T-helper 17 cell (primary cell): ENCODE measurements at regions not wholly inside any gene's neighbourhood (a gene's known extent, or its start where the extent isn't known, plus 50 kb on each side); places are given as distances from the start of the nearest gene placed in this dataset.
A peak's percentile ranks its signal among the peaks of the same experiment; 100 is the strongest.
"Not testable (repeated sequence)": the region's sequence is repeated elsewhere in the genome, so short reads cannot be mapped to it uniquely, and the experiment has no call there.

ENCODE experiments used
- ATAC-seq: fragments of 150-1000 bp; cut with Tn5 transposase; 2 replicates; pipeline ENCODE4 v1.10.0; 2021; ENCODE audit warnings: mild to moderate bottlenecking, moderate library complexity
- DNase-seq, 3 donors: peaks; one replicate each; pipeline versions ENCODE4 v3.0.0 to v3.0.0-alpha.2; 2020 to 2021
- H3K9me3 ChIP-seq: one replicate; pipeline ENCODE4 v1.7.0; 2013; ENCODE audit warnings: low read length, mild to moderate bottlenecking; ENCODE audit not compliant: control insufficient read depth, poor library complexity, severe bottlenecking
- H3K27ac Mint-ChIP-seq: one replicate; pipeline ENCODE4 v1.8.0; 2022; ENCODE audit warnings: mild to moderate bottlenecking, moderate library complexity, mixed read lengths
- H3K27me3 Mint-ChIP-seq: one replicate; pipeline ENCODE4 v1.8.0; 2022; ENCODE audit warnings: mixed read lengths
- H3K36me3 Mint-ChIP-seq: one replicate; pipeline ENCODE4 v1.8.0; 2022; ENCODE audit warnings: low read depth, mixed read lengths
- H3K4me1 Mint-ChIP-seq: one replicate; pipeline ENCODE4 v1.8.0; 2022; ENCODE audit warnings: mild to moderate bottlenecking, mixed read lengths
- H3K4me3 Mint-ChIP-seq: one replicate; pipeline ENCODE4 v1.8.0; 2022; ENCODE audit warnings: mild to moderate bottlenecking, moderate library complexity, mixed read lengths

GRCh38 chr6:28657381-28657768 is 131.7 kb downstream of the GPX5 start:
- Mint-ChIP-seq H3K4me1 (peaks cover 9% of the 10 kb centered on the region), H3K27me3 (peaks cover 63% of the 10 kb centered on the region), H3K27ac (peak overlapping the region; percentile 81), H3K4me3 (no peak overlapping the region), H3K36me3 (no peaks in the 10 kb centered on the region)
- H3K9me3 ChIP-seq: no peaks in the 10 kb centered on the region
- ATAC-seq (no peak), DNase-seq (no peak)

GRCh38 chr6:28657769-28658465 is 132.2 kb downstream of the GPX5 start:
- H3K27me3 Mint-ChIP-seq: peaks cover 63% of the 10 kb centered on the region
- no peak for DNase-seq
- no peaks in the 10 kb centered on the region for H3K36me3 Mint-ChIP-seq
- peak overlapping the region; percentile 43 for H3K4me3 Mint-ChIP-seq
- H3K27ac Mint-ChIP-seq: peak overlapping the region; percentile 81
- peaks cover 9% of the 10 kb centered on the region for H3K4me1 Mint-ChIP-seq
- peak; percentile 28 for ATAC-seq
- no peaks in the 10 kb centered on the region for H3K9me3 ChIP-seq

GRCh38 chr6:28658475-28659249 is 133.0 kb downstream of the GPX5 start:
- no peaks in the 10 kb centered on the region for H3K36me3 Mint-ChIP-seq
- peaks cover 9% of the 10 kb centered on the region for H3K4me1 Mint-ChIP-seq
- H3K27ac Mint-ChIP-seq: peak overlapping the region; percentile 81
- DNase-seq (no peak), ATAC-seq (no peak)
- H3K9me3 ChIP-seq: no peaks in the 10 kb centered on the region
- H3K4me3 Mint-ChIP-seq: peak overlapping the region; percentile 43
- peaks cover 68% of the 10 kb centered on the region for H3K27me3 Mint-ChIP-seq

- Mint-ChIP-seq H3K36me3 (no peaks in the 10 kb centered on the region), H3K4me3 (no peak overlapping the region), H3K27ac (no peak overlapping the region), H3K4me1 (peaks cover 9% of the 10 kb centered on the region), H3K27me3 (peaks cover 64% of the 10 kb centered on the region)
- no peaks in the 10 kb centered on the region for H3K9me3 ChIP-seq
- DNase-seq (no peak), ATAC-seq (no peak)
Measured at GRCh38 chr6:28659250-28659566, 133.5 kb downstream of the GPX5 start.

DNA sequence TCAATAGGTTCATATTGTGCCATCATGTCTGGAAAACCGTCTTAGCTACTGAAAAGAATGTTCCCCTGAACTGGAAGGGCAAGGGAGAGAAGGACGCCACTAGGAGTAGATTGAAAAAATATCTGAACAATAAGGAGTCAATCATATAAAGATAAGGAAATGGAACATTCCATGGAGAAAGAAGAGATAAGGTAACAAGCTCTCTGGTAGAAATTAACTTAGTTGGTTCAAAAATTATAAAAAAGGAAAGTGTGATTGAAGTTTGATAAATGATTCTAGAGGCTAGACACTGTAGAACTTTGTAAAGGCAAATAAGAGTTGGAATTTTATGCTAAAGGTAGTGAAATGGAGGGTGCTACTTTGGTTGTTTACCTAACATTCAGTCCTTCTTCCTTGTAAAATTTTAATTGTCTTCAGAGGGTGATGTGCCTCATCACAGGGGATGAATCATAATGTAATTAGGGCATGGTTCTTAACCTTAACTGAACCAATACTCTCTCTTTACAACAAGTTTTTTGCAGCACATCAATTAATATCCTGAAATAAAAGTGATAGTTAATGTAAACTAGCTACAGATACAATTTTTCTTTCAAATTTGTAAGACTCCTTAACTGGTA is 135.5 kb downstream of the GPX5 start:
- H3K27me3 Mint-ChIP-seq: peaks cover 70% of the 10 kb centered on the region
- H3K9me3 ChIP-seq: no peaks in the 10 kb centered on the region

DNA sequence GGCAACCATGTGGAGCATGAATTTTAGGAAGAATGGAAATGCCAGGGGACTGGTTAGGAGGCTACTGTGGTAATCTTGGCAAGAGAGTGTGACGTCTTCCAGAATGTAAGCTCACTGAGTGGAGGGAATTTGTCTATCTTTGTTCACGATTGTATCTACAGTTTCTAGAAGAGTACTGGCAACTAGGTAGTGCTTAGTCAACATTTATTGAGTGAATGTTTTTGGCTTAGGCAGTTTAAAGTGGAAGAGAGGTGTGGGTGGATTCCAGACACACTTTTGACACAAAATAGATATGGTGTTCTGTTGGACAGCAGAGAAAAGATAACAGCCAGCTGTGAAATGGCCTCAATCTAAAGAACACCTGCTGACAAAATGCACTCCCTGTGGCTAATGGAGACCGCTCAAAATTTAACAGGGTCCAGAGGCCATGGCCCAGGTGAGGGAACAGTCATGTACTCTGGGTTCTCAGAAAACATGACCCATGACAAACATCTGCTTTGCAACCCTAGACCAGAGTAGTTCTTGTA is 139.3 kb downstream of the GPX5 start:
- Mint-ChIP-seq H3K4me3 (no peak overlapping the region), H3K4me1 (peaks cover 2% of the 10 kb centered on the region), H3K27me3 (peaks cover 46% of the 10 kb centered on the region), H3K27ac (no peak overlapping the region), H3K36me3 (peaks cover 2% of the 10 kb centered on the region)
- ATAC-seq (no peak), DNase-seq (no peak)
- H3K9me3 ChIP-seq: no peaks in the 10 kb centered on the region

More for the DNA sequence above, 135.5 kb downstream of the GPX5 start:
- DNase-seq (no peak), ATAC-seq (no peak)
- Mint-ChIP-seq H3K27ac (no peak overlapping the region), H3K4me3 (no peak overlapping the region), H3K36me3 (no peaks in the 10 kb centered on the region), H3K4me1 (peaks cover 9% of the 10 kb centered on the region)

GRCh38 chr6:28673417-28673786 is 147.7 kb downstream of the GPX5 start:
- Mint-ChIP-seq H3K27me3 (peaks cover 56% of the 10 kb centered on the region), H3K4me1 (peaks cover 7% of the 10 kb centered on the region), H3K27ac (no peak overlapping the region), H3K4me3 (no peak overlapping the region), H3K36me3 (peaks cover 6% of the 10 kb centered on the region)
- ATAC-seq: no peak
- no peak for DNase-seq
- no peaks in the 10 kb centered on the region for H3K9me3 ChIP-seq

DNA sequence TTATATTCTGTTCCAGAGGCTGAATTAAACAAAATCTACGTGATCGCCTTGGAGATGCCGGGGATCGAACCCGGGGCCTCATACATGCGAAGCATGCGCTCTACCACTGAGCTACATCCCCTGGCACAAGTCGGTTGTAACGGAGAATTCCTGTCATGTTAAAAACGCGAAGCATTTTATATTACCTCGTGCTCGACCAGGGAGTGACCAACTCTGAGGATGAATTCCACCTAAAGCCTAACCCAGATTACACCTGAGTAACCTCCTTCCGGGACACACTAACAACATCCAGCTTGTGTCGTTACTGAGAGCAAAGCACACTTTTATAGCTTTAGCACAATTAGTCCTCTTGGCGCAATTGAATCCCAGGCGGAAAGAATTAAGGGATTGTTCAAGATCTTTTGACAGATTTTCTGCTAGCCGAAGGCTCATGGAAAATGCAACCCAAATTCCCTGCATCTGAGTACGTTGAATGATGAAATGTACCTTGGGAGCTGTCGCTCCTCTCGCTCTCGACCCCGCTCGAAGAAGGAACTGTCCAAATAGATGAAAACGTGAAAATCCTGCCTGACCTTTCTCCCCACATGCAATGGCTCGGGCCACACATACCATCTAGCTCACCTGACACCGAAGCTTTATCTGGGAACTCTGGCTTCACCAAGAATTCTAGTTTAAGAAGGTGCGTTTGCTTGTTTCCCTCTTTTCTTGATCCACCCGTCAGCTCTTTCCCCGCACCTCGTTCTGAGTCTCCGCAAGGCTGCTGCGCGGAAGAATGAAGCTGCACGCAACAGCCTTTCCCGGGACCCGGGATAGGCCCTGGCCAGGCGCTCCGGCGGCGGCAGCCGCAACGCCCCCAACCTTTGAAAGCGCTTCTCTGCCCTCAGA is 148.3 kb downstream of the GPX5 start:
- no peak for DNase-seq
- no peak overlapping the region for H3K27ac Mint-ChIP-seq
- no peaks in the 10 kb centered on the region for H3K9me3 ChIP-seq
- H3K4me3 Mint-ChIP-seq: peak overlapping the region; percentile 60
- H3K27me3 Mint-ChIP-seq: peaks cover 61% of the 10 kb centered on the region
- no peak for ATAC-seq
- H3K4me1 Mint-ChIP-seq: peaks cover 7% of the 10 kb centered on the region
- H3K36me3 Mint-ChIP-seq: peaks cover 8% of the 10 kb centered on the region

GRCh38 chr6:28675600-28675999 is 149.9 kb downstream of the GPX5 start:
- peaks cover 7% of the 10 kb centered on the region for H3K4me1 Mint-ChIP-seq
- DNase-seq (no peak), ATAC-seq (no peak)
- H3K4me3 Mint-ChIP-seq: no peak overlapping the region
- no peaks in the 10 kb centered on the region for H3K9me3 ChIP-seq
- H3K36me3 Mint-ChIP-seq: peaks cover 8% of the 10 kb centered on the region
- no peak overlapping the region for H3K27ac Mint-ChIP-seq
- peaks cover 60% of the 10 kb centered on the region for H3K27me3 Mint-ChIP-seq

GRCh38 chr6:28682542-28682941 is 156.9 kb downstream of the GPX5 start:
- DNase-seq: no peak
- no peaks in the 10 kb centered on the region for H3K9me3 ChIP-seq
- Mint-ChIP-seq H3K36me3 (peaks cover 2% of the 10 kb centered on the region), H3K27ac (no peak overlapping the region), H3K4me3 (peak overlapping the region; percentile 68), H3K4me1 (peaks cover 24% of the 10 kb centered on the region), H3K27me3 (peaks cover 72% of the 10 kb centered on the region)
- no peak for ATAC-seq

GRCh38 chr6:28682956-28683685 is 157.4 kb downstream of the GPX5 start:
- H3K36me3 Mint-ChIP-seq, ATAC-seq, H3K9me3 ChIP-seq, H3K27ac Mint-ChIP-seq, DNase-seq: not testable (repeated sequence)
- Mint-ChIP-seq H3K4me3 (peak overlapping the region; percentile 68), H3K4me1 (peaks cover 24% of the 10 kb centered on the region), H3K27me3 (peaks cover 74% of the 10 kb centered on the region)

DNA sequence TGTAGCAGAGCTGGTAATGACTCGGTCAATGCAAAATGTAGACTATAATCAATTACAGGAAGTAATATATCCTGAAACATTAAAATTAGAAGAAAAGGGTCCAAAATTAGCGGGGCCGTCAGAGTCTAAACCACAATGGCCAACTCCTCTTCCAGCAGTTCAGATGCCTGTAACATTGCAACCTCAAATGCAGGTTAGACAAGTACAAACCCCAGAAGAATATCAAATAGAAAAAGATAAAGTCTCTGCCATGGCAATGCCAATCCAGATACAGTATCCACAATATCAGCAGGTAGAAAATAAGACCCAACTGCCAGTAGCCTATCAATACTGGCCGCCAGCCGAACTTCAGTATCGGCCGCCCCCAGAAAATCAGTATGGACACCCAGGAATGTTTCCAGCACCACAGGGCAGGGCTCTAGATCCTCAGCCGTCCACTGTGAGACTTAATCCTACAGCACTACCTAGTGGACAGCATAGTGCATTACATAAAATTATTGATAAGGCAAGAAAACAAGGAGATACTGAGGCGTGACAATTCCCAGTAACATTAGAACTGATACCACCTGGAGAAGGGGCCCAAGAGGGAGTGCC is 158.4 kb downstream of the GPX5 start:
- peaks cover 24% of the 10 kb centered on the region for H3K4me1 Mint-ChIP-seq
- H3K27ac Mint-ChIP-seq: no peak overlapping the region
- H3K4me3 Mint-ChIP-seq: no peak overlapping the region
- no peak for DNase-seq
- H3K9me3 ChIP-seq: no peaks in the 10 kb centered on the region
- H3K36me3 Mint-ChIP-seq: no peaks in the 10 kb centered on the region
- peaks cover 78% of the 10 kb centered on the region for H3K27me3 Mint-ChIP-seq
- ATAC-seq: peak; percentile 83
